Endodermal cell (in vitro differentiated cells): ENCODE measurements at regions not wholly inside any gene's neighbourhood (a gene's known extent, or its start where the extent isn't known, plus 50 kb on each side); places are given as distances from the start of the nearest gene placed in this dataset.

ENCODE experiments used
- DNase-seq: peaks from one replicate; pipeline ENCODE4 v3.0.0-alpha.2; 2017
- H3K27ac ChIP-seq: 2 replicates; pipeline ENCODE4 v1.5.1; 2013; ENCODE audit warnings: mild to moderate bottlenecking, low read depth, low read length, moderate library complexity
- H3K27me3 ChIP-seq: 2 replicates; pipeline ENCODE4 v1.6.1; 2013; ENCODE audit warnings: mild to moderate bottlenecking, low read length, moderate library complexity; ENCODE audit not compliant: insufficient read depth, control insufficient read depth, poor library complexity, severe bottlenecking
- H3K36me3 ChIP-seq: 2 replicates; pipeline ENCODE4 v1.7.0; 2013; ENCODE audit warnings: mild to moderate bottlenecking, low read length, moderate library complexity; ENCODE audit not compliant: control insufficient read depth, insufficient read depth
- H3K4me1 ChIP-seq: one replicate; pipeline ENCODE4 v1.7.0; 2013; ENCODE audit warnings: low read length; ENCODE audit not compliant: control insufficient read depth, insufficient read depth
- H3K4me3 ChIP-seq: 2 replicates; pipeline ENCODE4 v1.5.1; 2013; ENCODE audit warnings: mild to moderate bottlenecking, low read length, moderate library complexity
- H3K9ac ChIP-seq: 2 replicates; pipeline ENCODE4 v1.6.1; 2013; ENCODE audit warnings: mild to moderate bottlenecking, low read length, moderate library complexity; ENCODE audit not compliant: poor library complexity, severe bottlenecking; ENCODE audit errors: extremely low read depth
- H3K9me3 ChIP-seq: 2 replicates; pipeline ENCODE4 v1.6.1; 2013; ENCODE audit warnings: mild to moderate bottlenecking, low read length, moderate library complexity; ENCODE audit not compliant: control insufficient read depth
- H3K27ac Mint-ChIP-seq: 2 replicates; pipeline ENCODE4 v1.8.0; 2020; ENCODE audit warnings: mixed read lengths
- H3K27me3 Mint-ChIP-seq: 2 replicates; pipeline ENCODE4 v1.8.0; 2021; ENCODE audit warnings: mild to moderate bottlenecking, mixed read lengths; ENCODE audit not compliant: insufficient read depth
- H3K36me3 Mint-ChIP-seq: 2 replicates; pipeline ENCODE4 v1.8.0; 2020; ENCODE audit warnings: low read depth, mixed read lengths
- H3K4me1 Mint-ChIP-seq: 2 replicates; pipeline ENCODE4 v1.8.0; 2020; ENCODE audit warnings: mixed read lengths
- H3K4me3 Mint-ChIP-seq: 2 replicates; pipeline ENCODE4 v1.8.0; 2020; ENCODE audit warnings: mild to moderate bottlenecking, moderate library complexity, mixed read lengths
- H3K9me3 Mint-ChIP-seq: 2 replicates; pipeline ENCODE4 v1.8.0; 2020; ENCODE audit warnings: mild to moderate bottlenecking, mixed read lengths
- CTCF ChIP-seq: fragments of 200-600 bp; sonication (generic); conservative IDR thresholded peaks from 2 replicates; pipeline ENCODE4 v1.5.0; 2021; ENCODE audit warnings: antibody characterized with exemption, mild to moderate bottlenecking
- WGBS, 2 experiments: methylation state at CpG; one replicate each; pipeline versions ENCODE4 v1.1.5 to v1.1.7; 2013; ENCODE audit warnings: missing lambda C conversion rate in 2 of 2, mixed read lengths in 1 of 2; ENCODE audit not compliant: insufficient coverage in 1 of 2, insufficient read length in 1 of 2; 5-methylcytosine and 5-hydroxymethylcytosine counted together

DNA sequence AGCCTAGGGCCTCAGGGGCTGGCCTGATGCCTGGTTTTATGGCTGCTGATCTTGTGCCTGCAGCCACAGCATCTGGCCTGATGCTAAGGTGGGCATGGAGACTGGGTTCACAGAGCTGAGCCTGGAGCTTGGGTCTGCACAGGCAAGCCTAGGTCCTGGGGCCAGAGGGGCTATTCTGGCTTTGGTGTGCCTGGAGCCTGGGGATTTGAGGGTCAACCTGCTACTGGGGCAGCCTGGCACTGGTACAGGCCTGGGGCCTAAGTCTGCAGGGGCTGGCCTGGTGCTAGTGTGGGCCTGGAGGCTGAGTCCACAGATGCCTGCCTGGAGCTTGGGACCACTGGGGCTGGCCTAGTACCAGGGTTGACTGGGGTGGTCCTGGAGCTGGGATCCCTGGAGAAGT is 481.8 kb upstream of the GHITM start:
- Histone ChIP-seq H3K27me3 (no peaks in the 10 kb centered on the region), H3K4me3 (no peak overlapping the region), H3K27ac (no peak overlapping the region), H3K36me3 (no peaks in the 10 kb centered on the region), H3K9ac (no peak overlapping the region), H3K4me1 (peaks cover 4% of the 10 kb centered on the region), H3K9me3 (no peaks in the 10 kb centered on the region)
- no peak for TF ChIP-seq CTCF
- Mint-ChIP-seq H3K4me3 (no peak overlapping the region), H3K4me1 (peaks cover 12% of the 10 kb centered on the region), H3K36me3 (no peaks in the 10 kb centered on the region), H3K27me3 (no peaks in the 10 kb centered on the region), H3K9me3 (peaks cover 8% of the 10 kb centered on the region), H3K27ac (no peak overlapping the region)
- DNase-seq: no peak

DNA sequence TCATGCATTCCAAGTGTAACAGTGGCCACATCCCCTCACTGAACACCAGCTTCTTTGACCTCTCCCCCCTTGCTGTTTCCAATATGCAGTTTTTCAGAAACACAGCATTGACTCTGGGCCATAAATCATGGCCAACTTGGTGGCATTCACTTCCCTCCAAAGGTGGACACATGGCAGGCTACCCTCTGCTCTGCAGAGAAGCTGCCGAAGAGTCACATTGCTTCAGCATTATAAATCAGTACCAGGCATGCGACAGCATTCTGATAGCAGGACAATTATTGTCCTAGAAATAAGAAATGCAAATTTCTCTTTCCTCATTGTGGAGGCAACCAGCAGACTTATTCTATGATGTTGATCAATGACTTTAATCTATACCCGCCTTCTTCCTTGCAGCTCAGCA is 475.4 kb upstream of the GHITM start:
- Histone ChIP-seq H3K27me3 (no peaks in the 10 kb centered on the region), H3K27ac (no peak overlapping the region), H3K4me3 (no peak overlapping the region), H3K9me3 (no peaks in the 10 kb centered on the region), H3K36me3 (no peaks in the 10 kb centered on the region), H3K9ac (no peak overlapping the region), H3K4me1 (peaks cover 4% of the 10 kb centered on the region)
- DNase-seq: no peak
- no peak for TF ChIP-seq CTCF
- Mint-ChIP-seq H3K9me3 (no peaks in the 10 kb centered on the region), H3K4me1 (peaks cover 12% of the 10 kb centered on the region), H3K27ac (no peak overlapping the region), H3K4me3 (no peak overlapping the region), H3K27me3 (no peaks in the 10 kb centered on the region), H3K36me3 (no peaks in the 10 kb centered on the region)
- 89 to 100% methylated on average over 2 to 3 of the region's 3 CpGs for WGBS, 2 experiments

DNA sequence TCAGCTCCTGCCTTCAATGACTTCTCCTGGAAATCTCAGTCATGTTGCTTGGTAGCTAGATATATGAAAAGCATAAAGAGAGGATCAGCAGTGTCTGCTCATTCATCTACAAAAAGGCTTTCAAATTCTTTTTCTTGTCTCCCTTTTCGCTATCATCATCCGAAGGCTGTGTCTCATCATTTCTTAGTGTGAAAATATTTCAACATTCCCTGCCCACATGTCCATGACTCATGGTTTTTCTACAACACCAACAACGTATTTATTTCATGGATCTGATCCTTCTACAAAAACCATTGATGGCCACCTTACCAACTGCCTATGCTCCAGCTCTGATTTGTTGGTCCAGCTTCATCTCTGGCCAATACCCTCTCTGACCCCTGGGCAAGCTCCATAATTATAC is 472.5 kb upstream of the GHITM start:
- Histone ChIP-seq H3K9ac (no peak overlapping the region), H3K4me3 (no peak overlapping the region), H3K27ac (no peak overlapping the region), H3K27me3 (no peaks in the 10 kb centered on the region), H3K36me3 (no peaks in the 10 kb centered on the region), H3K9me3 (no peaks in the 10 kb centered on the region), H3K4me1 (no peaks in the 10 kb centered on the region)
- H3K36me3 Mint-ChIP-seq: no peaks in the 10 kb centered on the region
- H3K4me3 Mint-ChIP-seq: no peak overlapping the region
- H3K27me3 Mint-ChIP-seq: no peaks in the 10 kb centered on the region
- no peaks in the 10 kb centered on the region for H3K4me1 Mint-ChIP-seq
- WGBS, 2 experiments: 90 to 95% methylated on average over 2 to 3 of the region's 3 CpGs
- no peak for TF ChIP-seq CTCF
- no peaks in the 10 kb centered on the region for H3K9me3 Mint-ChIP-seq
- no peak for DNase-seq
- no peak overlapping the region for H3K27ac Mint-ChIP-seq
